A204.1 (cell line): ENCODE measurements at regions not wholly inside any gene's neighbourhood (a gene's known extent, or its start where the extent isn't known, plus 50 kb on each side); places are given as distances from the start of the nearest gene placed in this dataset.
"Not testable (repeated sequence)": the region's sequence is repeated elsewhere in the genome, so short reads cannot be mapped to it uniquely, and the experiment has no call there.

Source experiments
- FAIRE-seq: peaks from 2 replicates; lab custom pipeline; 2012; peaks lifted over from hg19 to GRCh38; lab: Jason Lieb, UNC

DNA sequence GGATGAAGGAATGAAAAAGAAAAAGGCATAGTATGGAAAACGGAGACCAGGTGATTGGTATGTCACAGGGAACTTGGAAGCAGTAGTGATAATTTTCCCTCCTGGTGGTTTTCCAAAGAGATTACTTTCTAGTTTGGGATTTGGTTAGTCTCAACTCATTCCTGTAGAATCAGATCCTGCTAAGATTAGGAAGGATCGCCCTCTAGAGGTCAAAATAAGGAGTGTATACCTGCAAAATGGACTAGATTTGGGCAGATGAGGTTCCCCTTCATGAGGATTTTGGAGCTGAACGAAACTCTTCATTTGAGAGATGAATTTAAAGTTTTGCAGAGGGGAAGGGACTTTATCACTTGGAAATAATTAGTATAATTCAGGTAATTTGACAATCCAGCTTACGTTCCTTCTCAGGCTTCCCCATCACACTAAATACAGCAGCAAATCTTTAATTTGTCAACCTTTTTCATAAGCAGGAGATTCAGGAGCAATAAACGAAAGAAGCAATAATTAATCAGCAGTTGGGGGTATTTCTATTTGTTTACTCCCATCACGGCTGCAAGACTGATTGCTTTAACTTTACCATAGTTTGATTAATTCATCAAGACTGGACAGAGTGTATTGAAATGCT is 65.2 kb downstream of the CCDC195 start:
- FAIRE-seq: peak; percentile 73

DNA sequence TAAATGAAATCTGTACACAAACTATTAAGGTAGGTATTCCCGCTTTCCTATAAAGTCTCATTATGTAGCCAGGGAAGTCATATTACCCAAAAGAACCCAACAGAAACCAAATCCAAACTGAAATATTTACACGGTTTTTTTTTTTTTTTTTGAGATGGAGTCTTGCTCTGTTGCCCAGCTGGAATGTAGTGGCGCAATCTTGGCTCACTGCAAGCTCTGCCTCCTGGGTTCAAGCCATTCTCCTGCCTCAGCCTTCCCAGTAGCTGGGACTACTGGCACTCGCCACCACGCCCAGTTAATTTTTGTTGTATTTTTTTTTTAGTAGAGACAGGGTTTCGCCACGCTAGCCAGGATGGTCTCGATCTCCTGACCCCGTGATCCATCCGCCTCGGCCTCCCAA is 62.5 kb upstream of the CUL3 start:
- not testable (repeated sequence) for FAIRE-seq

DNA sequence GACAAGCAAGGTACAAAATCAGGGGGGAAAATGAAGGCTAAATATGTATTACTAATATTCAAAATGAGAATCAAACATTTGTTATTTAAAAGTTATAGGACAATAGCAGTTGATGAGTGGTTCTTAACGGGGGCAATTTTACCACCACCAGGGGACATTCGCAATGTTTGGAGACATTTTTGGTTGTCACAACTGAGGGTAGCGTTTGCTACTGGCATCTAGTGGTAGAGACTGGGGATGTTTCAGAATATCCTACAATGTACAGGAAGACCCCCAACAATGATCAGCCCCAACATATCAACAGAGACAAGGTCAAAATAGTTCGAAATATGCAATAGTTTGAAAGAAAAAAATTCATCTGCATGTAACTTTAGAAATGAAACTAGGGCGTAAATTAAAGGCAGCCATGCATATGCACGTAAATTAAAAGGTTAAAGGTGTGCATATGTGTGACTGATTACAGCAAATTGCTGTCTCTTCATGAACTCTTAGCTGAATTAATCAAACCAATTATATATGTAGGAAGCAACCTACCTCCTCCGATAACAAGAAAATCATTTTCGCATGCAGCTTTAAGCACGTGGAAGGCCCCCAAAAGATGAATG is 61.2 kb upstream of the CUL3 start:
- FAIRE-seq: peak; percentile 65

DNA sequence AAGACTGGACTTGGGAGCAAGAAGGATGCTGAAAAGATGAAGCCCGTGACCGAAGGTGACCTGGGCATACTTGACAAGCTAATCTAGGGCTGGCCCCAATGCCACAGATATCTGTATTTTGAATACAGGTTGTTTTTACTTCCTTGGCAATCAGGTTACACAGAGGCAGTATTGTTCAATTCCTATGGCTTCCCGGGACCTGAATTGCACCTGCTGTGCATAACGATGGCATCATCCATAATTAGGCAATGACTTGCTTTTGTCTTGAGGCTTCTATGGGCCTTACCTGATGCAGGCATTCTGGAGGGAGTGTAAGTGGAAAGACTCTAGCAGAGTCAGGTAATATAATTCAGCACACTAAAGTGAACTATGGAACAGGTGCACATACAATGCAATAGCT is 60.6 kb upstream of the CUL3 start:
- no peak for FAIRE-seq

DNA sequence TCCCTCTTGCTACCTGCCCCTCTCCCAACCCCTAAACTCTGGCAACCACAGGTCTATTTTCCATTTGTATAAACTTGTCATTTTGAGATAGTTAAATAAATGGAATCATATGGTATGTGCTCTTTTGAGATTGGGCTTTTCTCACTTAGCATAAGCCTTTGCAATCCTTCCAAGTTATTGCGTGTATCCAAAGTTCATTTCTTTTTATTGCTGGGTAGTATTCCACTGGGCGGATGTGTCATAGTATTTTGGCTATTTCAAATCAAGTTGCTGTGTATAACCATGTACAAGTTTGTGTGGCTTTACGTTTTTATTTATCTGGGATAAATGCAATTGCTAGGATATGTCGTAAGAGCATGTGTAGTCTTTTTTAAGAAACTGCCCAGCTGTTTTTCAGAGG is 55.5 kb upstream of the CUL3 start:
- FAIRE-seq: no peak

DNA sequence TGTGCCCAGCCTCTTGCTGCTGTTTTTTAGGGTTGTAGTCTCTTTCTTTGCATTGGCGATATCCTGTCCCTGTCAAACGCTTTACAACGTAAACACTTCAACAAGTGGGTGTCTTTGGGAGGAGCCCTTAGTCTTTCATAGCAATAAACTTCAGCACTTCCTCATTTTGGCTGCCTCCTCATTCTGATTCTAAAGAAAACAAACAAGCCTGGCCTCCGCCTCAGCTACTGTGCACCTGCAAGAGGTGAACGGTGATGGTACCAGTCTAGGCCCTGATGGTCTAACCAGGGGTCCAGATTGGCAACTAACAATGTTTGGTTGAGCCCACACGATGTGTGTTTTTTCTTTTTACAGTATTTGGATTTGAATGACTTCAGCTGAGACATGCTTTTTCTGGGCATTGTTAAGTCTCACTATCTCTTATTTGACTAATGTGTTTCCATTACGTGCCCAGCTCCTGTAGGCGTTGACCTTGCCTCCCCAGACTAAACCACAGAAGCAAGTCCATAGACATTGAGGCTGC is 53.2 kb upstream of the CUL3 start:
- FAIRE-seq: no peak
